ENCODE measurements at regions not wholly inside any gene's neighbourhood (a gene's known extent, or its start where the extent isn't known, plus 50 kb on each side); places are given as distances from the start of the nearest gene placed in this dataset.

DNA sequence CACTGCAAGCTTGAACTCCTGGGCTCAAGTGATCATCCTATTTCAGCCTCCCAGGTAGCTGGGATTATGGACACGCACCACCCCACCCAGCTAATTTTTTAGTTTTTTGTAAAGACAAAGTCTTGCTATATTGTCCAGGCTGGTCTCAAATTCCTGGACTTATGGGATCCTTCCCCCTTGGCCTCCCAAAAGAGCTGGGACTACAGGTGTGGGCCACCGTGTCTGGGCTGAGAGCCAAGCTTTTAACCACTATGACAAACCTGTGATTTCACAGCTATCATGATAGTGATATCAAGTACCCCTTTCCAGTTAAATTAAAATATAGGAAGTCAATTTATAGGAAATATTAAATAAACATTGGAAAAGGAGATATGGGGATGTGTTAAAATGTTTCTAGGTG, 74.6 kb upstream of the IRX6 start:
- Histone ChIP-seq H3K4me1 (no peaks in the 10 kb centered on the region), H3K4me3 (ENCODE audit: low read depth, low read length) (no peak overlapping the region), H3K27me3 (no peaks in the 10 kb centered on the region), H3K36me3 (no peaks in the 10 kb centered on the region), H3K9me3 (no peaks in the 10 kb centered on the region)
- TF ChIP-seq, protein P1, sequence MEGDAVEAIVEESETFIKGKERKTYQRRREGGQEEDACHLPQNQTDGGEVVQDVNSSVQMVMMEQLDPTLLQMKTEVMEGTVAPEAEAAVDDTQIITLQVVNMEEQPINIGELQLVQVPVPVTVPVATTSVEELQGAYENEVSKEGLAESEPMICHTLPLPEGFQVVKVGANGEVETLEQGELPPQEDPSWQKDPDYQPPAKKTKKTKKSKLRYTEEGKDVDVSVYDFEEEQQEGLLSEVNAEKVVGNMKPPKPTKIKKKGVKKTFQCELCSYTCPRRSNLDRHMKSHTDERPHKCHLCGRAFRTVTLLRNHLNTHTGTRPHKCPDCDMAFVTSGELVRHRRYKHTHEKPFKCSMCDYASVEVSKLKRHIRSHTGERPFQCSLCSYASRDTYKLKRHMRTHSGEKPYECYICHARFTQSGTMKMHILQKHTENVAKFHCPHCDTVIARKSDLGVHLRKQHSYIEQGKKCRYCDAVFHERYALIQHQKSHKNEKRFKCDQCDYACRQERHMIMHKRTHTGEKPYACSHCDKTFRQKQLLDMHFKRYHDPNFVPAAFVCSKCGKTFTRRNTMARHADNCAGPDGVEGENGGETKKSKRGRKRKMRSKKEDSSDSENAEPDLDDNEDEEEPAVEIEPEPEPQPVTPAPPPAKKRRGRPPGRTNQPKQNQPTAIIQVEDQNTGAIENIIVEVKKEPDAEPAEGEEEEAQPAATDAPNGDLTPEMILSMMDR (IDR thresholded peaks at IDR 0.05; ENCODE audit: low read depth, low read length): no peak
- no peak for DNase-seq

DNA sequence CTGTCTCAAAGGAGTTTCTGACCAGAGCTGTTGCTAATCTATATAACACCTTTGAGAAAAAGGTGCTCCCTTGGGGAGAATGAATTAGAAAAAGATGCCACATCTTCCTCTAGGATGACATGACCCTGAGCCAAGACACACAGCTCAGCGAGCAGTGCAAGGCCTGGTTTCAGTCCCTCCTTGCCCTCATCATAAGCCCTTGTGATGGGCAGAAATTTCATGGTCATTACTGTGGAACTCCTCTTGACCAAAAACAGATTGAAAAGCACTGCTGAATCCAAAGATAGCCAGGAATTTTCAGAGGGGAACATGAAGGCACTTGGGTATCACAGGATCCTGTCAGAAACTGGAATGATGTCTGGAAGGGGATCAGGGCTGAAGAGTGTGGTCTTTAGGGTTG, 74.1 kb upstream of the IRX6 start:
- Histone ChIP-seq H3K4me1 (no peaks in the 10 kb centered on the region), H3K27me3 (no peaks in the 10 kb centered on the region), H3K9me3 (no peaks in the 10 kb centered on the region), H3K4me3 (ENCODE audit: low read depth, low read length) (no peak overlapping the region), H3K36me3 (no peaks in the 10 kb centered on the region)
- TF ChIP-seq, protein P1 (IDR thresholded peaks at IDR 0.05; ENCODE audit: low read depth, low read length): no peak
- no peak for DNase-seq

DNA sequence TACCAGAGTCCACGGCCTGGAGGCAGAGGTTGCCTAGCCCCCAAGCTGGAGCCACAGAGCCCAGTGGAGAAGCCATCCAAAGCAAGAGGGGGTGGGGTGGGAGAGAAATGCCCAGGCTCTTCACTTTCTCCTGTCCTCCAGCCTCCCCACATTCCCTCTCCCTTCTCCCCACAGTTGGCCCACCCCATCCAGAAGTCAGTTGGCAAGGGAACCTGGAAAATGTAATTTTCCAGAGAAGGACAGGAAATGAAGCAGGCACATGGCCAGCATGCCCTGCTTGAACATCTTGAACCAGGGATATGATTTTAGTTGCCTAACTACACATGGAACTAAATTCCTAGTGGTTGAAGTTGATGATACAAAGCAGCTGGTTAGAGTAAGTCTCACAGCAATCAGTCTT, 73.3 kb upstream of the IRX6 start:
- no peaks in the 10 kb centered on the region for H3K9me3 ChIP-seq
- no peaks in the 10 kb centered on the region for H3K36me3 ChIP-seq
- no peak for DNase-seq
- no peaks in the 10 kb centered on the region for H3K4me1 ChIP-seq
- TF ChIP-seq, protein P1 (IDR thresholded peaks at IDR 0.05; ENCODE audit: low read depth, low read length): no peak
- no peaks in the 10 kb centered on the region for H3K27me3 ChIP-seq
- no peak overlapping the region for H3K4me3 ChIP-seq (ENCODE audit: low read depth, low read length)

DNA sequence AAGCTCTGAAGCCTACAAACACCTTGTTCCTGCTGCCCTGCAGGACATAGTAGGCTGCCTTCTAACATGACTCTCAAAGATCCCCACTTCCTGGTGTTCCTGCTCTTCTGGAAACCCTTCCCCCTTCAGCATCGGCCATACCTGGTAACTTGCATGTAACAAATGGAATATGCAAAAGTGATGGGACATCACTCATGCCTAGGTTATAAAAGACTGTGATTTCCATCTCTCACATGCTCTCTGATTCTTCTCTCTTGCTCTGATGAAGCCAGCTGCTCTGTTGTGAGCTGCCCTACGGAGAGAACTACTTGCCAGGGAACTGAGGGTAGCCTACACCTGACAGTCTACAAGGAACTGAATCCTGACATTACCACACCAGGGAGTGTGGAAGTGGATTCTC, 72.9 kb upstream of the IRX6 start:
- Histone ChIP-seq H3K27me3 (no peaks in the 10 kb centered on the region), H3K4me3 (ENCODE audit: low read depth, low read length) (no peak overlapping the region), H3K36me3 (no peaks in the 10 kb centered on the region), H3K4me1 (no peaks in the 10 kb centered on the region), H3K9me3 (no peaks in the 10 kb centered on the region)
- DNase-seq: no peak
- TF ChIP-seq, protein P1 (IDR thresholded peaks at IDR 0.05; ENCODE audit: low read depth, low read length): no peak

DNA sequence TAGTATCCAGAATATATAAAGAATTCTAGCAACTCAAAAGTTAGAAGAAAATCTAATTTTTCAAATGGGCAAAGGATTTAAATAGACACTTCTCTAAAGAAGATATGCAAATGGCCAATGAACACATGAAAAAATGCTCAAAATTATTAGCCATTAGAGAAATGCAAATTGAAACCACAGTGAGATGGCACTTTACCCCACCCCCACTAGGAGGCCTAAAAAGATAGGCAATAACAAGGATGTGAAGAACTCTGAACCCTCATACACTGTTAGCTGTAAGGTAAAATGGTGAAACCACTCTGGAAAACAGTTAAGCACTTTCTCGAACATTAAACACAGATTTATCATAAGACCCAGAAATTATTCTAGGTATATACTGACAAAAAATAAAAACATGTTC, 71.4 kb upstream of the IRX6 start:
- no peaks in the 10 kb centered on the region for H3K27me3 ChIP-seq
- TF ChIP-seq, protein P1 (IDR thresholded peaks at IDR 0.05; ENCODE audit: low read depth, low read length): no peak

DNA sequence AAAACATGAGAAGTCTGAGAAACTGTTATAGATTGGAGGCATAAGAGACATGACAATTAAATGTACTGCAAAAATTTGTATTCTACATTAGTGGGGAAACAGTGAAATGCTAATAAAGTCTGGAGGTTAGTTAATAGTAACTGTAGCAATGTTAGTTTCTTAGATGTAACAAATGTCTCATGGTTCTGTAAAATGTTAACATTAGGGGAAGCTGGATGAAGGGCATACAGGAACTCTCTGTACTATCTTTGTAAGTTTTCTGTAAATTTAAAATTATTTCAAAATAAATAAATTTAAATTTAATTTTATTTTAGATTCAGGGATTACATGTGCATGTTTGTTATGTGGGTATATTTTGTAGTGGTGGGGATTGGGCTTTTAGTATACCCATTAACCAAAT, 70.0 kb upstream of the IRX6 start:
- H3K4me3 ChIP-seq (ENCODE audit: low read depth, low read length): no peak overlapping the region
- no peaks in the 10 kb centered on the region for H3K9me3 ChIP-seq
- H3K27me3 ChIP-seq: no peaks in the 10 kb centered on the region
- H3K36me3 ChIP-seq: no peaks in the 10 kb centered on the region
- no peak for DNase-seq
- 0 out of 2 replicates have a peak, but pooled peaks cover 3% of the 10 kb centered on the region for H3K4me1 ChIP-seq
- TF ChIP-seq, protein P1 (IDR thresholded peaks at IDR 0.05; ENCODE audit: low read depth, low read length): no peak

More for the DNA sequence above, 71.4 kb upstream of the IRX6 start:
- Histone ChIP-seq H3K4me3 (ENCODE audit: low read depth, low read length) (no peak overlapping the region), H3K4me1 (0 out of 2 replicates have a peak, but pooled peaks cover 3% of the 10 kb centered on the region), H3K9me3 (no peaks in the 10 kb centered on the region), H3K36me3 (no peaks in the 10 kb centered on the region)
- no peak for DNase-seq
